Hepatocyte (in vitro differentiated cells): ENCODE measurements at regions not wholly inside any gene's neighbourhood (a gene's known extent, or its start where the extent isn't known, plus 50 kb on each side); places are given as distances from the start of the nearest gene placed in this dataset. TPM values are rescaled to one million over a fixed set of nuclear protein-coding genes. Genes with fewer than 3 reads are reported as not detected.

Experiments
- small RNA-seq: library from RNA; depleted of rRNA; stranded (forward); fragments of <200 nt; gene quantifications from one replicate; pipeline ENCODE3, GENCODE V24; 2014

Small RNA genes in the stretch of these regions (small RNA-seq; reads per million reads assigned to genes)
- not detected for gene AC104058.1
